HG03354 (cell line): ENCODE measurements at regions not wholly inside any gene's neighbourhood (a gene's known extent, or its start where the extent isn't known, plus 50 kb on each side); places are given as distances from the start of the nearest gene placed in this dataset.
A peak's percentile ranks its signal among the peaks of the same experiment; 100 is the strongest.

ENCODE experiments used
- ATAC-seq: cut with Tn5 transposase; IDR thresholded peaks from one replicate; pipeline ENCODE4 v1.9.1; 2021; ENCODE audit warnings: mild to moderate bottlenecking; ENCODE audit not compliant: unreplicated experiment, poor library complexity, severe bottlenecking

- ATAC-seq, result no peak
These were observed 98.0 kb upstream of the RTL1 start for GRCh38 chr14:101001311-101002069.

- no peak for ATAC-seq
These were observed 99.2 kb upstream of the RTL1 start for GRCh38 chr14:101002738-101003137.

GRCh38 chr14:101004176-101004575, 100.7 kb upstream of the RTL1 start:
- no peak for ATAC-seq

DNA sequence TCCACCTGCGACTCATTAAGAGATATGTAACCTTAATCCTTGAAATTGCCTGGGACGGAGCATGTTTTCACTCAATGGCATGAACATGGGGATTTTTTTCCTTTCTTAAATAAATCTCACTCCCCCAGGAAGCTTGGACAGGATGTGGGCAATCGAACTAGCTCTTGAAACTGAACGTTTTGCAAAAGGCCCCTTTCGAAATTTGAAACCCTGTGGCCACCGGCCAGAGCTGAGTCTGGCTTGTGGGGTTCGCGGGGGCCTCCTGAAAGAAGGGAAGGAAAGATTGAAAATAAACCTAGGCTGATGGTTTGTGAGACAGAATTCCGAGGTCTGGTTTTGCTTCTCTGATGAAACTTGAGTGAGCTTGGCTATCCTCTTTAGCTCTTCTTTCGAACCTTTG, 101.4 kb upstream of the RTL1 start:
- ATAC-seq, result no peak

DNA sequence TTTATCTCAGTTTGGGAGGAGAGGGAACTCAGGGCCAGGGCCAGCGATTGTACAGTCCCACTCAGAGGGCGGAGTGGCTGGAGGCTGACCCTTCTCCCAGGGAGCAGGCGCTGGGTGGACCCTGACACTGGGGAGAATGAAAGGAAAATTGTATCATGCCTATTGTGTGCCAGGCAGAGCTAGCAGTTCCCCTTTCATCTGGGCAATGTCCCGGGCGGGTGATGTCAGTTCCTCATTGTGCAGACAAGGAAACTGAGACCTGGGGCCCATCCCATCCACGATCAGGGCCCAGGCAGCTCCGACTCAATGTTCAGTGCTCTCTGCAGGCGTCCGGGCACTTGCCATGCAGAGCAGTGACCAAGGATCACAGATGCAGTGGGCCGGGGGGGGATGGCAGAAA, 101.9 kb upstream of the RTL1 start:
- no peak for ATAC-seq

GRCh38 chr14:101006008-101006407, 102.5 kb upstream of the RTL1 start:
- peak; percentile 42 for ATAC-seq

DNA sequence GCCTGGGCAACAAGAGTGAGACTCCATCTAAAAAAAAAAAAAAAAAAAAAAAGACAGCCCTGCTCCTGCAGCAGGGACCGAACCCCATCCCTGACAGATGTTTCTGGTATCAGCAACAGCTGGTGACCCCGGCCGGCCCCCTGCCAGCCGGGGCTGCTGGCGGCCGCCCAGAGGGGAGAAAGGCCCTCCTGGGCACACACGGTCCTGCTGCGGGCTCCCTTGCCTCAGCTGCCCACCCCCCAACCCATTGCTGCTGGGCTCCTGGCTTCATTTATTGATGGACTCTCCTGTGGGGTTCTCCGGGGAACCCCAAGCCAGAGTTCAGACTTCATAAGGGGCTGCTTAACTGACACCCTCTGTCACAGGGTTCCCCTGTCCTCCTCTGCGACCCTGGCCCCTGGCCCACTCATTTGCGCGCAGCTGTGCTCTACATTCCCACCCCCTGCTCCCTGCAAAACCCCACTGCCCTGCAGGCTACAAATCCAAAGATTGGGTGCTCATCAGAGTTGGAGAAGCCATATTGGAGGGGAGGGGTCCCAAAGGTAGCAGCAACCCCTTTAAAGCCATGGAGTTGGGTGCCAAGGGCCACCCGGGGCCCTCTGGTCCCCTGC, 103.6 kb upstream of the RTL1 start:
- no peak for ATAC-seq

- ATAC-seq, result no peak
These were observed 104.2 kb upstream of the RTL1 start for GRCh38 chr14:101007765-101008164.

DNA sequence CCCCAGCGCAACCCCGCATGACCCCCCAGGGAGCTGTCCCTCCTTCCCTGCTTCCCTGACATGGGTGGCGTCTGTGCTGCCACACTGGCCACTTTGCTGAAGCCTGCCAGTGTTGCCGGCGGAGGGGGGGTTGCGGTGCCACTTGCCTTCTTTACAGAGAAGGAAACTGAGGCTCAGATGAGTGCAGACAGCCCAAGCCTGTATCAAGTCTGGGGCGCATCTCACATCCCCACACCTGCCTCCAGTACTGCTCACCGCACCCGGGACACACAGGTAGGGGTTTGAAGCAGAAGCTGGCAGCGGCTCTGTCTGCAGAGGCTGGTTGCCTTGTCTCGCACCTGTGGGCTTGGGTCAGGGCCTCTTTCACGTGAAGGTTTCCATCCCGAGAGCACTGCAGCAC, 104.7 kb upstream of the RTL1 start:
- ATAC-seq, result no peak

GRCh38 chr14:101008631-101009336, 105.3 kb upstream of the RTL1 start:
- ATAC-seq, result no peak

GRCh38 chr14:101009531-101009930, 106.0 kb upstream of the RTL1 start:
- ATAC-seq, result no peak

- ATAC-seq, result no peak
These were observed 106.8 kb upstream of the RTL1 start for GRCh38 chr14:101010293-101010692.

- no peak for ATAC-seq
These were observed 107.3 kb upstream of the RTL1 start for GRCh38 chr14:101010835-101011234.

DNA sequence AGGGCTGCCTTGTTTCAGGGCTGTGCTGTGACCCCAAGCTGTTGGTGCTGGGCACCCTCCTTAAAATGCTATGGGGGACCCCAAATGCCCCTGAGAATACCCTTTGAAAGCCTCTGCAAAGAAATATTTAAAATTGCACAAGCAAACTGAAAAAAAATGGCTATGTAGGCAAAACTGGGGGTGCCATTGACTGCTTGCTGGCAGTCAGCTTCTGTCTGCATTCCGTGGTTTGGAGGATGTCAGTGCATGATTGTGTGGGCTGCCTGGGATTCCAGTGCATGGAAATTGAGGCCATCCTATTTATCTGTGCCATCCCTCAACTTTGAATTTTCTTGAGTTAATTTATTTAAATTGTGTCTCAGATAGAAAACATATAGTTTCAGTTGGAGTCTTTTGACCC, 113.7 kb upstream of the RTL1 start:
- no peak for ATAC-seq

- ATAC-seq, result no peak
These were observed 114.5 kb upstream of the RTL1 start for GRCh38 chr14:101017806-101018560.

DNA sequence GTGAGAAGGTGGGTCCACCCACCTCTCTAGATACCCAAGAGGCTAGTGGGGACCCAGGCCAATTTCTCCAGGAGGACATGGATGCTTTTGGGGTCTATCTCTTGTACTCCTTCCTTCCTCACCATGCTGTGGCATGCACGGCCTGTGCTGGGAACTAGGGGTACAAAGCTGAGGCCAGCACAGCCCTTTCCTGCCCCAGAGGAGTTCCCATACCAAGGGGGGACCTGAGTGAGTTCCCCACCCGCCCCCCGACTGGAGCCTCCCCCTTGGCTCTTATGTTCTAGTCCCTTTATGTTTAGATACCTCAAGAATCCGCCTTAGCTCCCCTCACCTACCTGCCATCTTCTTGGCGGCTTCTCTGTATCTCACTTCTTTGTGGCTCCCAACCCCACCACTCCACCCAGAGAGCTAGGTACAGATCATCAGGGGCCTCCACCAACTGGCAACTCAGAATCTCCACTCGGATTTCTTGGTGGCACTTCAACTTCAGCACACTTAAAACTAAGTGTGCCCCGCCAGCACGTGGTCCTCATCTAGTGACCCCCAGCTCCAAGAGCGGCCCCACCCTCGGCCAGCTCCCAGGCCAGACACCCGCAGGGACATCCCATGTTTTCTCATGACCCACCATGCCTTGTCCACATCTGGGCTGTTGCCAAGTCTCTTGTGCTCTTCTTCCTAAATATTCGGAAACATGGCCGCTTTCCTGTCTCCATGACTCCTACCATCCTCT, 115.2 kb upstream of the RTL1 start:
- no peak for ATAC-seq

DNA sequence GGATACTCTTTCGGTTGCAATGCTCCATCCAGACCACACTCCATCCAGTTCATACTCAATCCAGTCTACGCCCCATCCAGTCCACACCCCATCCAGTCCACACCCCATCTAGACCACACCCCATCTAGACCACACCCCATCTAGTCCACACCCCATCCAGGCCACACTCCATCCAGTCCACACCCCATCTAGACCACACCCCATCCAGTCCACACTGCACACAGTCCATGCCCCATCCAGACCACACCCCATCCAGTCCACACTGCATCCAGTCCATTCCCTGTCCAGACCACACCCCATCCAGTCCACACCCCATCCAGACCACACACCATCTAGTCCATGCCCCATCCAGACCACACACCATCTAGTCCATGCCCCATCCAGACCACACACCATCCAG, 116.0 kb upstream of the RTL1 start:
- no peak for ATAC-seq

GRCh38 chr14:101019990-101020710, 116.6 kb upstream of the RTL1 start:
- ATAC-seq, result no peak

DNA sequence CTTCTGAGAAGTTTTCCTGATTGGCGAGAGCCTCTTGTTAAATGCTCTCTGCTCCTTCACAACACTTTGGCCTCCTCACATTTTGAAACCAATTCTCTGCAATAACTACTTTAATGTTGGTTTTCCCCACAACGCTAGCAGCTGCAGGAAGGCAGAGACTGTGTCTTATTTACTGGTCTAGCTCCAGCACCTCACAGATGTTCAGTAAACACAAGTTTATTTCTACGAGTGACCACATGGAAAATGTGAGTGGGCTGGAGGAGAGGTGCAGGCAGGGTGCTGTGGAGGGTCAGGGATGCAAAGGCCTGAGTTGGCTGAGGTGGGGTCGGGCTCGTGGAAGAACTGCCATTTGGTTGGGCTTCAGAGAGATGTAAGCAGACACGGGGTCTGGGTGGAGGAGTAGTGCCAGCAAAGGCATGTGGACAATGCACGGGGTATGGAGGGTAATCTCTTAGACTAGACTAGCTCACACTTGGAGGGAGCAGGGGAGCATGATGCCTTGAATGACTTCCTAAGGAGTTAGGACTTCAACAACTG, 117.4 kb upstream of the RTL1 start:
- ATAC-seq, result no peak
